ENCODE measurements at regions not wholly inside any gene's neighbourhood (a gene's known extent, or its start where the extent isn't known, plus 50 kb on each side); places are given as distances from the start of the nearest gene placed in this dataset.
"Not testable (repeated sequence)": the region's sequence is repeated elsewhere in the genome, so short reads cannot be mapped to it uniquely, and the experiment has no call there.

- no peak for DNase-seq
Observed at GRCh38 chr5:100641833-100642232, 106.7 kb downstream of the FAM174A start.

- no peak for DNase-seq
Observed at GRCh38 chr5:100643473-100643872, 108.3 kb downstream of the FAM174A start.

- no peak for DNase-seq
Observed at GRCh38 chr5:100644185-100644584, 109.0 kb downstream of the FAM174A start.

- no peak for DNase-seq
Observed at GRCh38 chr5:100644776-100645175, 109.6 kb downstream of the FAM174A start.

- no peak for DNase-seq
Observed at GRCh38 chr5:100646011-100646410, 110.8 kb downstream of the FAM174A start.

- DNase-seq = no peak
Observed at GRCh38 chr5:100646691-100647090, 111.5 kb downstream of the FAM174A start.

GRCh38 chr5:100647461-100648230 lies 112.5 kb downstream of the FAM174A start:
- peak; percentile 11 to 16 for DNase-seq

- no peak for DNase-seq
Observed at GRCh38 chr5:100654895-100655294, 119.7 kb downstream of the FAM174A start.

GRCh38 chr5:100656771-100657170 lies 121.6 kb downstream of the FAM174A start:
- DNase-seq = not testable (repeated sequence)

GRCh38 chr5:100659080-100659795 lies 124.1 kb downstream of the FAM174A start:
- no peak for DNase-seq

GRCh38 chr5:100664140-100664539 lies 129.0 kb downstream of the FAM174A start:
- DNase-seq = no peak

- no peak for DNase-seq
Observed at GRCh38 chr5:100667161-100667630, 132.0 kb downstream of the FAM174A start.

GRCh38 chr5:100668511-100668910 lies 133.3 kb downstream of the FAM174A start:
- no peak for DNase-seq

- DNase-seq = no peak
Observed at GRCh38 chr5:100676817-100677631, 141.8 kb downstream of the FAM174A start.

GRCh38 chr5:100682625-100683024 lies 147.5 kb downstream of the FAM174A start:
- DNase-seq = no peak

GRCh38 chr5:100683881-100684280 lies 148.7 kb downstream of the FAM174A start:
- no peak for DNase-seq

GRCh38 chr5:100685122-100685521 lies 149.9 kb downstream of the FAM174A start:
- DNase-seq = not testable (repeated sequence)

GRCh38 chr5:100688834-100689233 lies 153.7 kb downstream of the FAM174A start:
- DNase-seq = not testable (repeated sequence)

- no peak for DNase-seq
Observed at GRCh38 chr5:100690036-100690560, 154.9 kb downstream of the FAM174A start.

GRCh38 chr5:100691085-100691484 lies 155.9 kb downstream of the FAM174A start:
- no peak for DNase-seq

- DNase-seq = no peak
Observed at GRCh38 chr5:100691548-100691947, 156.4 kb downstream of the FAM174A start.

GRCh38 chr5:100693481-100693880 lies 158.3 kb downstream of the FAM174A start:
- DNase-seq = no peak

- no peak for DNase-seq
Observed at GRCh38 chr5:100694100-100694499, 158.9 kb downstream of the FAM174A start.
